Astrocyte (in vitro differentiated cells and primary cell): ENCODE measurements at regions not wholly inside any gene's neighbourhood (a gene's known extent, or its start where the extent isn't known, plus 50 kb on each side); places are given as distances from the start of the nearest gene placed in this dataset.

Experiments used
- DNase-seq: peaks from one replicate; pipeline ENCODE4 v3.0.0-alpha.2; 2010; ENCODE audit warnings: low read depth
- FAIRE-seq: peaks from 2 replicates; lab custom pipeline; 2011; peaks lifted over from hg19 to GRCh38; lab: Jason Lieb, UNC
- H2AFZ ChIP-seq: 2 replicates; pipeline ENCODE4 v1.6.0; 2012; ENCODE audit warnings: low read depth, low read length, inconsistent platforms
- H3K27ac ChIP-seq: 2 replicates; pipeline ENCODE4 v1.5.1; 2011; ENCODE audit warnings: low read depth, low read length, inconsistent platforms
- H3K27me3 ChIP-seq: 2 replicates; pipeline ENCODE4 v1.6.0; 2011; ENCODE audit warnings: low read length, inconsistent platforms; ENCODE audit not compliant: insufficient read depth
- H3K36me3 ChIP-seq: 2 replicates; pipeline ENCODE4 v1.5.1; 2011; ENCODE audit warnings: low read length, inconsistent platforms; ENCODE audit not compliant: insufficient read depth
- H3K4me1 ChIP-seq: 2 replicates; pipeline ENCODE4 v1.5.1; 2011; ENCODE audit warnings: low read length, inconsistent platforms; ENCODE audit not compliant: insufficient read depth
- H3K4me2 ChIP-seq: 2 replicates; pipeline ENCODE4 v1.6.0; 2012; ENCODE audit warnings: low read length, inconsistent platforms
- H3K4me3 ChIP-seq: 2 replicates; pipeline ENCODE4 v1.5.1; 2011; ENCODE audit warnings: low read depth, mild to moderate bottlenecking, low read length, inconsistent platforms; ENCODE audit not compliant: insufficient read depth
- H3K79me2 ChIP-seq: 2 replicates; pipeline ENCODE4 v1.6.0; 2012; ENCODE audit warnings: mild to moderate bottlenecking, low read length, inconsistent platforms; ENCODE audit not compliant: insufficient read depth
- H3K9ac ChIP-seq: 2 replicates; pipeline ENCODE4 v1.6.0; 2012; ENCODE audit warnings: mild to moderate bottlenecking, low read length, inconsistent platforms
- H3K9me3 ChIP-seq: 2 replicates; pipeline ENCODE4 v1.5.1; 2012; ENCODE audit warnings: low read depth, mild to moderate bottlenecking, low read length, inconsistent platforms; ENCODE audit not compliant: insufficient read depth
- H4K20me1 ChIP-seq: 2 replicates; pipeline ENCODE4 v1.6.0; 2012; ENCODE audit warnings: low read length, inconsistent platforms; ENCODE audit not compliant: insufficient read depth
- H3K27ac Mint-ChIP-seq: one replicate; pipeline ENCODE4 v1.8.0; 2021; ENCODE audit warnings: mild to moderate bottlenecking, mixed read lengths; ENCODE audit not compliant: unreplicated experiment
- H3K27me3 Mint-ChIP-seq: one replicate; pipeline ENCODE4 v1.8.0; 2021; ENCODE audit warnings: low read depth, mixed read lengths; ENCODE audit not compliant: unreplicated experiment
- H3K36me3 Mint-ChIP-seq: one replicate; pipeline ENCODE4 v1.8.0; 2021; ENCODE audit warnings: low read depth, mixed read lengths; ENCODE audit not compliant: unreplicated experiment
- H3K4me1 Mint-ChIP-seq: one replicate; pipeline ENCODE4 v1.8.0; 2021; ENCODE audit warnings: low read depth, mixed read lengths; ENCODE audit not compliant: unreplicated experiment
- H3K4me3 Mint-ChIP-seq: one replicate; pipeline ENCODE4 v1.8.0; 2021; ENCODE audit warnings: mild to moderate bottlenecking, moderate library complexity, mixed read lengths; ENCODE audit not compliant: unreplicated experiment
- H3K9me3 Mint-ChIP-seq: one replicate; pipeline ENCODE4 v1.8.0; 2021; ENCODE audit warnings: mild to moderate bottlenecking, mixed read lengths; ENCODE audit not compliant: unreplicated experiment
- EZH2 ChIP-seq: IDR thresholded peaks from 2 replicates; pipeline ENCODE4 v1.6.1; 2012; ENCODE audit warnings: mild to moderate bottlenecking, low read length, inconsistent platforms; ENCODE audit not compliant: insufficient read depth
- TF ChIP-seq, protein P1 (sequence below): IDR thresholded peaks from 2 replicates; pipeline ENCODE4 v1.5.1; 2011; ENCODE audit warnings: low read depth, mild to moderate bottlenecking, inconsistent platforms, low read length, moderate library complexity; ENCODE audit not compliant: insufficient read depth

DNA sequence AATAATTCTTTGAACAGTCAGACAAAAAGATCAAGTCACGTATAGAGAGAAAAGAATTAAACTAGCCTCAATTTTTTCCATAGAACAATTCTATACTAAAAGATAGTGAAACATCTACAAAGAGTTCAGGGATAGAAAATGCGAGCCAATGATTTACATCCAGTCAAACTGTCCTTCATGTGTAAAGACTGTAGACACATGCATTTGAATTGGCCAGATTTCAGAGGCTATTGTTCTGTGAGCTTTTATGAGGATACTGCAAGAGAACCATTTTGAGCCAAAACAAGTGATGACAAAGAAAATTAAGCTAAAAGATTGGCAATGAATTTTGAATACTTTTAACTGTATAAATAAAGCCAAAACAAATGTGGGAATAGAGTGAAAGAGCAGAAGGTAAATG lies 1230.3 kb downstream of the RPA4 start:
- Mint-ChIP-seq H3K4me3 (no peak overlapping the region), H3K4me1 (no peaks in the 10 kb centered on the region), H3K27ac (no peak overlapping the region), H3K27me3 (no peaks in the 10 kb centered on the region), H3K36me3 (no peaks in the 10 kb centered on the region), H3K9me3 (no peaks in the 10 kb centered on the region)
- peak; percentile 5 for FAIRE-seq
- Histone ChIP-seq H3K4me1 (no peaks in the 10 kb centered on the region), H3K9ac (no peak overlapping the region), H3K9me3 (no peaks in the 10 kb centered on the region), H3K4me3 (no peak overlapping the region), H3K27me3 (no peaks in the 10 kb centered on the region), H2AFZ (no peak overlapping the region), H3K79me2 (no peaks in the 10 kb centered on the region), H3K4me2 (no peak overlapping the region), H4K20me1 (no peaks in the 10 kb centered on the region), H3K27ac (no peak overlapping the region), H3K36me3 (no peaks in the 10 kb centered on the region)
- no peak for TF ChIP-seq EZH2
- TF ChIP-seq, protein P1, sequence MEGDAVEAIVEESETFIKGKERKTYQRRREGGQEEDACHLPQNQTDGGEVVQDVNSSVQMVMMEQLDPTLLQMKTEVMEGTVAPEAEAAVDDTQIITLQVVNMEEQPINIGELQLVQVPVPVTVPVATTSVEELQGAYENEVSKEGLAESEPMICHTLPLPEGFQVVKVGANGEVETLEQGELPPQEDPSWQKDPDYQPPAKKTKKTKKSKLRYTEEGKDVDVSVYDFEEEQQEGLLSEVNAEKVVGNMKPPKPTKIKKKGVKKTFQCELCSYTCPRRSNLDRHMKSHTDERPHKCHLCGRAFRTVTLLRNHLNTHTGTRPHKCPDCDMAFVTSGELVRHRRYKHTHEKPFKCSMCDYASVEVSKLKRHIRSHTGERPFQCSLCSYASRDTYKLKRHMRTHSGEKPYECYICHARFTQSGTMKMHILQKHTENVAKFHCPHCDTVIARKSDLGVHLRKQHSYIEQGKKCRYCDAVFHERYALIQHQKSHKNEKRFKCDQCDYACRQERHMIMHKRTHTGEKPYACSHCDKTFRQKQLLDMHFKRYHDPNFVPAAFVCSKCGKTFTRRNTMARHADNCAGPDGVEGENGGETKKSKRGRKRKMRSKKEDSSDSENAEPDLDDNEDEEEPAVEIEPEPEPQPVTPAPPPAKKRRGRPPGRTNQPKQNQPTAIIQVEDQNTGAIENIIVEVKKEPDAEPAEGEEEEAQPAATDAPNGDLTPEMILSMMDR, result no peak
- no peak for DNase-seq

DNA sequence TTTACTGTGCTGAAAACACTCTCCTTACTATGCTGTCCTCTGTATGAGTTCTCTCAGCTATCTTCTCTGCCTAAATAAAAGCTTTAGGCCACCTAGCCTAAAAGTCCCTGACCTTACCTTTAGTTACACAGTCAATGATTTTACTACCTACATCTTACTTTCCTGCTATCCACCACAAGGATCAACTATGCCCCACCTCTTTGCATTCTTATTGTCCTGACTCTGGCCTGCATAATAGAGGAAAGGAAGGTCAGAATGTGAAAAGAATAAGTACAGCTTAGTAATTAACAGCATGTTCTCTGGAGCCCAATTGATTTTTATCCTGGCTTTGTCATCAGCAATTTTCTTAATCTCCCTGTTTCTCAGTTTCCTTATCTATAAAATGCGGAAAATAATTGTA lies 1257.8 kb downstream of the RPA4 start:
- Histone ChIP-seq H3K4me1 (no peaks in the 10 kb centered on the region), H3K36me3 (no peaks in the 10 kb centered on the region), H3K4me3 (no peak overlapping the region), H3K79me2 (no peaks in the 10 kb centered on the region), H2AFZ (no peak overlapping the region), H3K9ac (no peak overlapping the region), H4K20me1 (no peaks in the 10 kb centered on the region), H3K27me3 (no peaks in the 10 kb centered on the region), H3K9me3 (no peaks in the 10 kb centered on the region), H3K4me2 (no peak overlapping the region), H3K27ac (no peak overlapping the region)
- DNase-seq (no peak), FAIRE-seq (peak; percentile 54)
- Mint-ChIP-seq H3K4me1 (no peaks in the 10 kb centered on the region), H3K36me3 (no peaks in the 10 kb centered on the region), H3K27ac (no peak overlapping the region), H3K4me3 (no peak overlapping the region), H3K9me3 (no peaks in the 10 kb centered on the region), H3K27me3 (no peaks in the 10 kb centered on the region)
- TF ChIP-seq EZH2, result no peak
- TF ChIP-seq, protein P1, result no peak

DNA sequence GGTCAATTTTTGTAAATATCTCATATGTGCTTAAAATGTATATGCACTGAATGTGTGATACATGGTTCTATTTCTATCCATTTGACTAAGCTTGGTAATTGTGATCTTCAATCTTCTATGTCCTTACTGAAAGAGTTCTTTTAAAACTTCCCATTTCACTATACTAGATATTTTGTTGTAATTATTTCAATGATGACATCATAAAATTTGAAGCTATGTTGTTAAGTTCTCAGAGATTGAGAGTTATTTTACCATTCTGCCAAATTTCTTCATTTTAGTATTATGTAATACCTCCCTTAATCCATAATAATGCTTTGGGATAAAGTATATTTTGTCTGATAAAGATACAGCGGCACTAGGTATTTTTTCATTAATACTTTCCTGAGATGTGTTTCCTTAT lies 1307.3 kb downstream of the RPA4 start:
- Mint-ChIP-seq H3K27me3 (no peaks in the 10 kb centered on the region), H3K9me3 (no peaks in the 10 kb centered on the region), H3K4me3 (no peak overlapping the region), H3K36me3 (no peaks in the 10 kb centered on the region), H3K4me1 (no peaks in the 10 kb centered on the region), H3K27ac (no peak overlapping the region)
- DNase-seq (no peak), FAIRE-seq (peak; percentile 94)
- Histone ChIP-seq H3K79me2 (no peaks in the 10 kb centered on the region), H3K36me3 (no peaks in the 10 kb centered on the region), H3K4me2 (no peak overlapping the region), H2AFZ (no peak overlapping the region), H3K27me3 (no peaks in the 10 kb centered on the region), H3K9me3 (no peaks in the 10 kb centered on the region), H3K27ac (no peak overlapping the region), H4K20me1 (no peaks in the 10 kb centered on the region), H3K4me1 (no peaks in the 10 kb centered on the region), H3K9ac (no peak overlapping the region), H3K4me3 (no peak overlapping the region)
- TF ChIP-seq EZH2, result no peak
